Effector memory CD4-positive, alpha-beta T cell (primary cell): ENCODE measurements at regions not wholly inside any gene's neighbourhood (a gene's known extent, or its start where the extent isn't known, plus 50 kb on each side); places are given as distances from the start of the nearest gene placed in this dataset.
"Not testable (repeated sequence)": the region's sequence is repeated elsewhere in the genome, so short reads cannot be mapped to it uniquely, and the experiment has no call there.

Experiments
- DNase-seq, 3 donors: peaks; one replicate each; pipeline ENCODE4 v3.0.0-alpha.2; 2020
- H3K27ac ChIP-seq: 2 replicates; pipeline ENCODE4 v1.7.0; 2013; ENCODE audit warnings: mild to moderate bottlenecking, low read length, moderate library complexity; ENCODE audit not compliant: insufficient read depth, poor library complexity, severe bottlenecking
- H3K27me3 ChIP-seq: replicated peaks from 2 replicates; pipeline ENCODE4 v1.7.0; 2013; ENCODE audit warnings: mild to moderate bottlenecking, low read length; ENCODE audit not compliant: insufficient read depth, control insufficient read depth, poor library complexity, severe bottlenecking
- H3K36me3 ChIP-seq: 2 replicates; pipeline ENCODE4 v1.7.0; 2013; ENCODE audit warnings: mild to moderate bottlenecking, low read length, moderate library complexity; ENCODE audit not compliant: control insufficient read depth, insufficient read depth
- H3K4me1 ChIP-seq: 2 replicates; pipeline ENCODE4 v1.7.0; 2013; ENCODE audit warnings: low read length, mild to moderate bottlenecking; ENCODE audit not compliant: control insufficient read depth, insufficient read depth, poor library complexity, severe bottlenecking
- H3K4me3 ChIP-seq: 2 replicates; pipeline ENCODE4 v1.7.0; 2013; ENCODE audit warnings: low read length, low read depth, mild to moderate bottlenecking; ENCODE audit not compliant: insufficient read depth, poor library complexity, severe bottlenecking
- H3K9me3 ChIP-seq: 2 replicates; pipeline ENCODE4 v1.7.0; 2013; ENCODE audit warnings: mild to moderate bottlenecking, low read length, moderate library complexity; ENCODE audit not compliant: control insufficient read depth

DNA sequence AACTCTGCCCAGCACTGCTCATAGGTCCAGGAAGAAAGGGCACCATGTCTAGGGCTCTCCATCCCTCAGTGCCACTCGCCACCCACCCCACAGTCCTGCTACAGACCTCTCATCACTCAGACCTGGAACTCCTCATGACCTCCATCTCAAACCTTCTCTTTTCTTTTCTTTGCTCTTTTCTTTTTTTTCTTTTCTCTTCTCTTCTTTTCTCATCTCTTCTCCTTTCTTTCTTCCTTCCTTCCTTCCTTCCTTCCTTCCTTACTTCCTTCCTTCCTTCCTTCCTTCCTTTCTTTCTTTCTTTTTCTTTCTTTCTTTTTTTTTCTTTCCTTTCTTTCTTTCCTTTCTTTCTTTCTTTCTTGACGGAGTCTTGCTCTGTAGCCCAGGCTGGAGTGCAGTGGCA is 122.2 kb downstream of the KLF6 start:
- Histone ChIP-seq H3K27me3 (no peaks in the 10 kb centered on the region), H3K9me3 (no peaks in the 10 kb centered on the region), H3K4me3 (no peak overlapping the region), H3K4me1 (peaks cover 18% of the 10 kb centered on the region), H3K27ac (no peak overlapping the region), H3K36me3 (no peaks in the 10 kb centered on the region)
- DNase-seq, result no peak

- H3K36me3 ChIP-seq, result no peaks in the 10 kb centered on the region
- no peak overlapping the region for H3K4me3 ChIP-seq
- H3K9me3 ChIP-seq, result no peaks in the 10 kb centered on the region
- H3K27ac ChIP-seq, result no peak overlapping the region
- peaks cover 3% of the 10 kb centered on the region for H3K4me1 ChIP-seq
- H3K27me3 ChIP-seq, result no peaks in the 10 kb centered on the region
- no peak for DNase-seq
These were observed 123.7 kb downstream of the KLF6 start for GRCh38 chr10:3661271-3661670.

DNA sequence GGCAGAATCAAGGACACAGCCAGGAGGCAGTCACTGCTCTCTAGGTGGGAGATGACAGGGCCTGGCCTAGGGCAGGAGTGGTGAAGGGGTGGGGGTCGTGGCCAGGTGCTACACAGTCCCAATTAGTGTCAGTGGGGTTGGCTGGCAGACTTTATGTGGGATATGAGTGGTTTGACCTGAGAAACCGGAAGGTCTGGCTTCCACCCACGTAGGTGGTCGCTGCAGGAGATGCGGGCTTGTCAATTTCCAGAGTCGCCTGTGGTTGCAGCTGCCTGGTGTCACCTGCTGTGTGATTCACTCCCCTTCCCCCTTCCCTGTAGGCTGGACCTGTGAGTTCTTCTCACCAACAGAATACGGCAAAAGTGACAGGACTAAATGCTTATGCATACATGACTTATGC is 124.3 kb downstream of the KLF6 start:
- DNase-seq, result no peak
- H3K27me3 ChIP-seq, result no peaks in the 10 kb centered on the region
- H3K27ac ChIP-seq, result no peak overlapping the region

DNA sequence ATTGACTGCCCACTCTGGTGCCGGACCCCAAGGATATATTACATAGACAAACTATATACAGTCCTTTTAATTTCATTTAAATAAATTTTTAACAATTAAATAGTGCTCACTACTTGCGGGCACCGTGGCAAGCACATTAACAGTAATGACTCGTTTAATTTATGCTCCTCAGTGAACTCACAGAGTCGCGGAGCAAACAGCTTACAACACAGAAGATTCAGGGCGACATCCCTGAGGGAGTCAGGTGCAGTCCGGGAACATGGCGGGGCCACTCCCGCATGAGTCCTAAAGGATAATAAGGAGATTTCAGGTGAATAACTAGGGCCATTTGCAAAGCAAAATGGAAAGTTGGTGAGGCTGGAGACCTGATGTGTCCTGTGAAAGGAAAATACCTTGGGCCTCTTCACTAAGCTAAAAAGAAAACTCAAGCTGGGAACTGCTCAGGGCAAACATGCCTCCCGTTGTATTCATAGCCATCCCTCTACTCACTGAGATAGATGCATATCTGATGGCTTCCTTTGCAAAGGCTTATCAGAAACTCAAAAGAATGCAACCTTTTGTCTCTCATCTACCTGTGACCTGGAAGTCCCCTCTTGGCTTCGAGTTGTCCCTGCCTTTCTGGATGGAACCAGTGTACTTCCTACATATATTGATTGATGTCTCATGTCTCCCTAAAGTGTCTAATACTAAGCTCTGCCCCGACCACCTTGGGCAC is 125.6 kb downstream of the KLF6 start:
- no peak for DNase-seq
- Histone ChIP-seq H3K9me3 (no peaks in the 10 kb centered on the region), H3K36me3 (no peaks in the 10 kb centered on the region), H3K27me3 (no peaks in the 10 kb centered on the region), H3K4me1 (no peaks in the 10 kb centered on the region), H3K4me3 (no peak overlapping the region), H3K27ac (no peak overlapping the region)

More for the DNA sequence above, 124.3 kb downstream of the KLF6 start:
- no peaks in the 10 kb centered on the region for H3K4me1 ChIP-seq
- no peak overlapping the region for H3K4me3 ChIP-seq
- no peaks in the 10 kb centered on the region for H3K9me3 ChIP-seq
- no peaks in the 10 kb centered on the region for H3K36me3 ChIP-seq

DNA sequence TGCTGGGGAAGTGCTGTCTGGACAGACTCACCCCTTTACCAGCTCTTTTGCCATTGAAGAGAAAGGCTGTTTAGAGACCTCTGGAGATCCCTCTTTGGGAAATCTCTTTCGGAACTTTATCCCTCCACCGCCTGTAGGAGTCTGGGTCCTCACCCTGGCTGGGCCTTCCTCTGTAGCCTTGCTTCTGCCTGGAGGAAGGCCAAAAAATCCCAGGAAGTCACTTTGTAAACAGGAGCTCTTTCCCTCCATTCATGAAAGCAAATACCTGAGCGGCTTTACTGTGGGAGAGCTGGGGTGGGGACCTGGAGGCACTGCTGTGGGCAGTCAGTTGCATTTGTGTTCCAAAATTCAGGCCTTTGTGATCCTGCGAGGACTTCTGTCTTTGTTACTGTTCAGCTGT is 126.2 kb downstream of the KLF6 start:
- no peaks in the 10 kb centered on the region for H3K36me3 ChIP-seq
- no peak overlapping the region for H3K4me3 ChIP-seq
- no peak for DNase-seq
- H3K27ac ChIP-seq, result no peak overlapping the region
- no peaks in the 10 kb centered on the region for H3K9me3 ChIP-seq
- H3K27me3 ChIP-seq, result no peaks in the 10 kb centered on the region
- no peaks in the 10 kb centered on the region for H3K4me1 ChIP-seq

DNA sequence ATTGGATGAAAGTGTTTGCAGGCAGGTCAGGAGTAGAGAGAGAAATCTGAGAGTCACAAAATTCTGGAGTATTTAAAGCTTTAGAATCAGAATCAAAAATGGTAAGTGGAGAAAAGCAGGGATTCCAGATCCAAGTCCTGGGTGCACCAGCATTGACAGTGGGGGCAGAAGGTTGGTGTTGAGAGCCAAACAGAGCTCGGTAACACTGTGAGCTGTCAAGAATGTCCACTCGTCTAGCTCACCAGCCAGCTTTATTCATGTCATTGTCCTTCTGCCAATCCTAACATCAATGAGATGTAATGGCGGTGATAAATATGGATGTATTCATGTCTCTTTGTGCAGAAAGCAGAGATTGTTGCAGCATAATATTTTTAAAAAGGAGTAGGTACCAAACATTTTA is 128.8 kb downstream of the KLF6 start:
- Histone ChIP-seq H3K9me3 (no peaks in the 10 kb centered on the region), H3K36me3 (no peaks in the 10 kb centered on the region), H3K4me3 (no peak overlapping the region), H3K27ac (no peak overlapping the region), H3K4me1 (no peaks in the 10 kb centered on the region), H3K27me3 (no peaks in the 10 kb centered on the region)
- no peak for DNase-seq

DNA sequence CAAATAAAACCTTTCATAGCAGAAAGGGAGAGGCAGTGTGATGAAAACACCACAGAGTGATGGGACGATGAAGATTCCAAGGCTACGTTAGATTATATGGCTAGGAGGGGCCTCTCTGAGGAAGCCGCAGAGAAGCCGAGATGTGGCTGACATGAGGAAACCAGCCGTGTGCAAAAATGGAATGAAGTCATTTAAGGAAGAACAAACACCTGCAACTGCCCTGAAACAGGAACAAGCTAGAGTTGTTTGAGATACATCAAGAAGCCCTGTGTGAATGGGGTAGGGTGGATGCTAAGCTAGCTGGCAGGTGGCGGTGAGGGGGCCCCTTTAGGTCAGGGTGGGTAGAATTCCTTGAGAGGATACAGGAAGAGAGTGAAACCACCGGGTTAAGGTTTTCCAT is 129.5 kb downstream of the KLF6 start:
- Histone ChIP-seq H3K9me3 (no peaks in the 10 kb centered on the region), H3K27me3 (no peaks in the 10 kb centered on the region), H3K4me1 (no peaks in the 10 kb centered on the region), H3K4me3 (no peak overlapping the region), H3K36me3 (no peaks in the 10 kb centered on the region), H3K27ac (no peak overlapping the region)
- no peak for DNase-seq

DNA sequence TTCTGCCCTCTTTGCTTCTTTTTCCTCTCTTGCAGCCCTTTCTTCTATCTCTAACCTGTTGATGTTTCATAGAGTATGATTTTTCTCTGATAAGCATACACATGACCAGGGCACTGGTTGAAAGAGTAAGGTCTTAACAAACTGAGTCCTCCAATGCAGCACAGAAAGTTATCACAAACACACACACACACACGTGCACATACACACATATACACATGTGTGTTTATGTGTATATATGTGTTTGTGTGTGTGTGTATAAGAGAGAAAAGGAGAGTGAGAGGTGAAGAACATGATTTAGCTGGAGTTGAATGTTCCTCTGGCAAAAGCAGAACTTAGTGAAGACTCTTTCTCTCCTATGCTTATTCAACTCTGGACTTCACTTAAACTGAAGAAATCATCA is 130.0 kb downstream of the KLF6 start:
- Histone ChIP-seq H3K27ac (no peak overlapping the region), H3K36me3 (no peaks in the 10 kb centered on the region), H3K27me3 (no peaks in the 10 kb centered on the region), H3K4me1 (no peaks in the 10 kb centered on the region), H3K4me3 (no peak overlapping the region), H3K9me3 (no peaks in the 10 kb centered on the region)
- DNase-seq, result no peak

DNA sequence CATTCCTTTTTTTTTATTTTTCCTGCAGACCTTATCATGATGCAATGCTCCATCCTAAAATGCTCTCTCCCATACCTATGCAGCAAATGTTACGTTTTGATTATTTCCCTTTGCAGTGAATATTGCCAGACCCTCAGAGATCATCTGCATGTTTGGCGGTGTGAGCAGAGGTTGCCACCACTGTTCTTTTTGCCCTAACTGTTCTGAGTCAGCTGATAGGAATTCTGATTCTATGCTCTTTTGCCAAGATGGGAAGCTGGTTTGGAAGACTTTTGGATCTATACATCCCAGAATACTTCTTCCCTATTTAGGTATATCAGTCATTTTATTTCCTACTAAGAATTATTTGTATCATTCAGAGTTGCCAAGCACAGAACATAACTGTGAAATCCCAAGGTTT is 130.5 kb downstream of the KLF6 start:
- DNase-seq, result no peak
- H3K9me3 ChIP-seq, result no peaks in the 10 kb centered on the region
- no peaks in the 10 kb centered on the region for H3K27me3 ChIP-seq
- H3K36me3 ChIP-seq, result no peaks in the 10 kb centered on the region
- no peak overlapping the region for H3K4me3 ChIP-seq
- H3K4me1 ChIP-seq, result no peaks in the 10 kb centered on the region
- H3K27ac ChIP-seq, result no peak overlapping the region

- not testable (repeated sequence) for H3K27ac ChIP-seq, H3K36me3 ChIP-seq, H3K27me3 ChIP-seq, H3K4me1 ChIP-seq, DNase-seq, H3K9me3 ChIP-seq
- H3K4me3 ChIP-seq, result peak overlapping the region; percentile 22
These were observed 131.7 kb downstream of the KLF6 start for GRCh38 chr10:3653303-3653702.
